Peyer's patch (tissue), 4 donors: ENCODE measurements at regions not wholly inside any gene's neighbourhood (a gene's known extent, or its start where the extent isn't known, plus 50 kb on each side); places are given as distances from the start of the nearest gene placed in this dataset.

Experiments used
- POLR2A ChIP-seq, 2 donors: fragments of 450-650 bp; IDR thresholded peaks; one replicate each; pipeline ENCODE4 v1.5.1; 2017; ENCODE audit warnings: antibody characterized with exemption in 2 of 2, mild to moderate bottlenecking in 2 of 2, moderate library complexity in 2 of 2
- TF ChIP-seq, protein P1 (sequence below), 6 experiments: fragments of 450-650 bp in 4 of 6; fragments of 200-600 bp in 2 of 6; sonication (generic) in 1 of 6; IDR thresholded peaks; one replicate each; pipeline ENCODE4 v1.5.1; 2017 to 2019; ENCODE audit warnings: antibody characterized with exemption in 6 of 6, mild to moderate bottlenecking in 3 of 6, moderate library complexity in 1 of 6

DNA sequence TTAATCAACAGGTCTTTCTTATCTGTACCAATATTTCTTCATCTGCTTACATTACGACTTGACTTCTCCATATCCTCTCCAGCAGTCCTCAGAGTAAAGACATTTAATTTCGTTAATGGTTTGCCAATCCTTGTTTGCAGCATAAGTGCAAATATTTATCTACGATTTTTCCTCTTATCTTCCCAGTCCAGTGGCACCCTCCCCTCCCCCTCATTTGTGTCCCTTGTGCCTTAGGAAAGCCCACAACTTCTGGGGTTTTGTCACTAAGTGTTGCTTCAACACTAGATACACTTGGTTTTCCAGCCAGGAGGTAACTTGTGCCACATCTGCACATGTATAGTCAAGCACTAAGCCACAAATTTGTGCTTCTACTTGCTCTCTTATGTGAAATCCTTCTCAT, 327.2 kb downstream of the CBLN4 start:
- TF ChIP-seq, protein P1, sequence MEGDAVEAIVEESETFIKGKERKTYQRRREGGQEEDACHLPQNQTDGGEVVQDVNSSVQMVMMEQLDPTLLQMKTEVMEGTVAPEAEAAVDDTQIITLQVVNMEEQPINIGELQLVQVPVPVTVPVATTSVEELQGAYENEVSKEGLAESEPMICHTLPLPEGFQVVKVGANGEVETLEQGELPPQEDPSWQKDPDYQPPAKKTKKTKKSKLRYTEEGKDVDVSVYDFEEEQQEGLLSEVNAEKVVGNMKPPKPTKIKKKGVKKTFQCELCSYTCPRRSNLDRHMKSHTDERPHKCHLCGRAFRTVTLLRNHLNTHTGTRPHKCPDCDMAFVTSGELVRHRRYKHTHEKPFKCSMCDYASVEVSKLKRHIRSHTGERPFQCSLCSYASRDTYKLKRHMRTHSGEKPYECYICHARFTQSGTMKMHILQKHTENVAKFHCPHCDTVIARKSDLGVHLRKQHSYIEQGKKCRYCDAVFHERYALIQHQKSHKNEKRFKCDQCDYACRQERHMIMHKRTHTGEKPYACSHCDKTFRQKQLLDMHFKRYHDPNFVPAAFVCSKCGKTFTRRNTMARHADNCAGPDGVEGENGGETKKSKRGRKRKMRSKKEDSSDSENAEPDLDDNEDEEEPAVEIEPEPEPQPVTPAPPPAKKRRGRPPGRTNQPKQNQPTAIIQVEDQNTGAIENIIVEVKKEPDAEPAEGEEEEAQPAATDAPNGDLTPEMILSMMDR (IDR thresholded peaks at IDR 0.05), result no peak
- no peak for TF ChIP-seq POLR2A (IDR thresholded peaks at IDR 0.05)
